Testis (tissue), 2 donors: ENCODE measurements at regions not wholly inside any gene's neighbourhood (a gene's known extent, or its start where the extent isn't known, plus 50 kb on each side); places are given as distances from the start of the nearest gene placed in this dataset.

Experiments
- DNase-seq: peaks from one replicate; pipeline ENCODE4 v3.0.0-alpha.2; 2019
- H3K27ac ChIP-seq, 2 donors: fragments of 200-600 bp; sonication (generic); one replicate each; pipeline ENCODE4 v1.5.1; 2019
- H3K27me3 ChIP-seq: fragments of 200-600 bp; sonication (generic); one replicate; pipeline ENCODE4 v1.5.1; 2019
- H3K36me3 ChIP-seq: fragments of 200-600 bp; sonication (generic); one replicate; pipeline ENCODE4 v1.5.1; 2017; ENCODE audit warnings: low read depth; ENCODE audit errors: missing control alignments
- H3K4me1 ChIP-seq: fragments of 200-600 bp; sonication (generic); one replicate; pipeline ENCODE4 v1.5.1; 2019
- H3K4me3 ChIP-seq, 2 donors: fragments of 200-600 bp; sonication (generic); one replicate each; pipeline ENCODE4 v1.5.1; 2017 to 2019
- H3K9me3 ChIP-seq: fragments of 200-600 bp; sonication (generic); one replicate; pipeline ENCODE4 v1.5.1; 2017
- CTCF ChIP-seq, 3 experiments: fragments of 450-650 bp in 2 of 3; fragments of 200-600 bp in 1 of 3; sonication (generic) in 1 of 3; IDR thresholded peaks; one replicate each; pipeline ENCODE4 v1.5.1; 2016 to 2019; ENCODE audit warnings: antibody characterized with exemption in 3 of 3, mild to moderate bottlenecking in 2 of 3, moderate library complexity in 1 of 3
- POLR2A ChIP-seq: fragments of 450-650 bp; IDR thresholded peaks from one replicate; pipeline ENCODE4 v1.6.1; 2017; ENCODE audit warnings: antibody characterized with exemption, mild to moderate bottlenecking, moderate library complexity
- WGBS, 2 donors: methylation state at CpG; one replicate each; pipeline ENCODE4 v1.1.5; 2018; 5-methylcytosine and 5-hydroxymethylcytosine counted together
- intact Hi-C: fragments of 100-400 bp; cut with DNase I; formaldehyde crosslinking; loops from one replicate; pipeline ENCODE4 v1.15.1; 2023; ENCODE audit warnings: low total_unique reads

GRCh38 chr14:83384253-83384652 is 1850.6 kb upstream of the SEL1L start:
- Histone ChIP-seq H3K4me3 (no peak overlapping the region), H3K4me1 (no peaks in the 10 kb centered on the region), H3K36me3 (no peaks in the 10 kb centered on the region), H3K27ac (no peak overlapping the region), H3K9me3 (no peaks in the 10 kb centered on the region), H3K27me3 (no peaks in the 10 kb centered on the region)
- no peak for DNase-seq
- intact Hi-C loops: no loop called here
- TF ChIP-seq CTCF (IDR thresholded peaks at IDR 0.05): no peak
- TF ChIP-seq POLR2A: no peak
- 86 to 87% methylated on average over 3 of the region's 3 CpGs for WGBS, 2 donors

- Histone ChIP-seq H3K27me3 (no peaks in the 10 kb centered on the region), H3K4me1 (no peaks in the 10 kb centered on the region), H3K9me3 (no peaks in the 10 kb centered on the region), H3K4me3 (no peak overlapping the region), H3K36me3 (no peaks in the 10 kb centered on the region), H3K27ac (no peak overlapping the region)
- no peak for DNase-seq
- intact Hi-C loops: no loop called here
- TF ChIP-seq POLR2A (no peak), CTCF (IDR thresholded peaks at IDR 0.05) (no peak)
- 86% methylated on average over 2 of the region's 2 CpGs for WGBS, 2 donors
Observed at GRCh38 chr14:83395321-83395720, 1861.7 kb upstream of the SEL1L start.

GRCh38 chr14:83416476-83416875 is 1882.8 kb upstream of the SEL1L start:
- Histone ChIP-seq H3K27ac (no peak overlapping the region), H3K27me3 (no peaks in the 10 kb centered on the region), H3K4me3 (no peak overlapping the region), H3K36me3 (no peaks in the 10 kb centered on the region), H3K9me3 (no peaks in the 10 kb centered on the region), H3K4me1 (no peaks in the 10 kb centered on the region)
- DNase-seq: no peak
- intact Hi-C loops: no loop called here
- WGBS, 2 donors: 79 to 88% methylated on average over 2 of the region's 2 CpGs
- no peak for TF ChIP-seq POLR2A
- TF ChIP-seq CTCF (IDR thresholded peaks at IDR 0.05): no peak

GRCh38 chr14:83419420-83419819 is 1885.8 kb upstream of the SEL1L start:
- Histone ChIP-seq H3K9me3 (no peaks in the 10 kb centered on the region), H3K27ac (no peak overlapping the region), H3K4me3 (no peak overlapping the region), H3K4me1 (no peaks in the 10 kb centered on the region), H3K27me3 (no peaks in the 10 kb centered on the region), H3K36me3 (no peaks in the 10 kb centered on the region)
- TF ChIP-seq CTCF (IDR thresholded peaks at IDR 0.05): no peak
- no peak for TF ChIP-seq POLR2A
- no peak for DNase-seq
- intact Hi-C loops: no loop called here
- WGBS, 2 donors: 85 to 86% methylated on average over 4 of the region's 4 CpGs

- Histone ChIP-seq H3K4me3 (no peak overlapping the region), H3K27me3 (no peaks in the 10 kb centered on the region), H3K36me3 (no peaks in the 10 kb centered on the region), H3K4me1 (no peaks in the 10 kb centered on the region), H3K9me3 (no peaks in the 10 kb centered on the region), H3K27ac (no peak overlapping the region)
- no peak for DNase-seq
- no peak for TF ChIP-seq CTCF (IDR thresholded peaks at IDR 0.05)
- TF ChIP-seq POLR2A: no peak
- WGBS, 2 donors: 73 to 86% methylated on average over 2 of the region's 2 CpGs
- intact Hi-C loops: no loop called here
Observed at GRCh38 chr14:83421711-83422110, 1888.1 kb upstream of the SEL1L start.
